ENCODE measurements at regions not wholly inside any gene's neighbourhood (a gene's known extent, or its start where the extent isn't known, plus 50 kb on each side); places are given as distances from the start of the nearest gene placed in this dataset.
"Not testable (repeated sequence)": the region's sequence is repeated elsewhere in the genome, so short reads cannot be mapped to it uniquely, and the experiment has no call there.

DNA sequence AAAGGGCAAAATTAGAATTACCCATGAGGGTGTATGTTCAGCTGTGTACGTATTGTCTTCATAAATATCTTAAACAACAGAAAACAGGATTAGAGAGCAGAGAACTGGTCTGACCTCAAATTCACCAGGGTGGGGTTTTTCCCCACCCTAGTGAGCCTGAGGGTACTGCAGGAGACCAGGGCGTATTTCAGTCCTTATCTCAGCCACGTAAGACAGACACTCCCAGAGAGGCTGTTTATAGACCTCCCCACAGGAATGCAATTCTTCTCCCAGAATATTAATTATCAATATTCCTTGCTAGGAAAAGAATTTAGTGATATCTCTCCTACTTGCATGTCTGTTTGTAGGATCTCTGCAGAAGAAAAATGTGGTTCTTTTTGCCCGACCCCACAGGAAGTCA lies 128.8 kb downstream of the PCDH10 start:
- TF ChIP-seq, protein P1, sequence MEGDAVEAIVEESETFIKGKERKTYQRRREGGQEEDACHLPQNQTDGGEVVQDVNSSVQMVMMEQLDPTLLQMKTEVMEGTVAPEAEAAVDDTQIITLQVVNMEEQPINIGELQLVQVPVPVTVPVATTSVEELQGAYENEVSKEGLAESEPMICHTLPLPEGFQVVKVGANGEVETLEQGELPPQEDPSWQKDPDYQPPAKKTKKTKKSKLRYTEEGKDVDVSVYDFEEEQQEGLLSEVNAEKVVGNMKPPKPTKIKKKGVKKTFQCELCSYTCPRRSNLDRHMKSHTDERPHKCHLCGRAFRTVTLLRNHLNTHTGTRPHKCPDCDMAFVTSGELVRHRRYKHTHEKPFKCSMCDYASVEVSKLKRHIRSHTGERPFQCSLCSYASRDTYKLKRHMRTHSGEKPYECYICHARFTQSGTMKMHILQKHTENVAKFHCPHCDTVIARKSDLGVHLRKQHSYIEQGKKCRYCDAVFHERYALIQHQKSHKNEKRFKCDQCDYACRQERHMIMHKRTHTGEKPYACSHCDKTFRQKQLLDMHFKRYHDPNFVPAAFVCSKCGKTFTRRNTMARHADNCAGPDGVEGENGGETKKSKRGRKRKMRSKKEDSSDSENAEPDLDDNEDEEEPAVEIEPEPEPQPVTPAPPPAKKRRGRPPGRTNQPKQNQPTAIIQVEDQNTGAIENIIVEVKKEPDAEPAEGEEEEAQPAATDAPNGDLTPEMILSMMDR (IDR thresholded peaks at IDR 0.05), result not testable (repeated sequence)
- not testable (repeated sequence) for TF ChIP-seq POLR2A (IDR thresholded peaks at IDR 0.05)

Data from uterus (tissue), 2 donors.